Right atrium auricular region (tissue), 2 donors: ENCODE measurements at regions not wholly inside any gene's neighbourhood (a gene's known extent, or its start where the extent isn't known, plus 50 kb on each side); places are given as distances from the start of the nearest gene placed in this dataset.

Experiments used
- DNase-seq: peaks from one replicate; pipeline ENCODE4 v3.0.0-alpha.2; 2019; ENCODE audit warnings: low spot score
- H3K27ac ChIP-seq, 2 donors: fragments of 200-600 bp; sonication (generic); 1 replicate in 1 of 2; 2 replicates in 1 of 2; pipeline ENCODE4 v1.5.1; 2016 to 2019
- H3K27me3 ChIP-seq, 2 donors: fragments of 200-600 bp; sonication (generic); one replicate each; pipeline versions ENCODE4 v1.5.1 to v1.6.0; 2017 to 2019
- H3K36me3 ChIP-seq: fragments of 200-600 bp; sonication (generic); one replicate; pipeline ENCODE4 v1.5.1; 2016
- H3K4me1 ChIP-seq, 2 donors: fragments of 200-600 bp; sonication (generic); one replicate each; pipeline versions ENCODE4 v1.5.1 to v1.6.0; 2017 to 2019
- H3K4me3 ChIP-seq, 2 donors: fragments of 200-600 bp; sonication (generic); 1 replicate in 1 of 2; 2 replicates in 1 of 2; pipeline ENCODE4 v1.5.1; 2017 to 2019; ENCODE audit warnings: mild to moderate bottlenecking in 1 of 2, moderate library complexity in 1 of 2
- H3K9me3 ChIP-seq, 2 donors: fragments of 200-600 bp; sonication (generic); one replicate each; pipeline ENCODE4 v1.5.1; 2019
- CTCF ChIP-seq, 2 donors: fragments of 200-600 bp; sonication (generic); IDR thresholded peaks; one replicate each; pipeline ENCODE4 v1.5.1; 2019; ENCODE audit warnings: antibody characterized with exemption in 2 of 2

- TF ChIP-seq CTCF (IDR thresholded peaks at IDR 0.05): no peak
- Histone ChIP-seq H3K27ac (no peak overlapping the region), H3K4me1 (no peaks in the 10 kb centered on the region), H3K36me3 (no peaks in the 10 kb centered on the region), H3K9me3 (no peaks in the 10 kb centered on the region), H3K4me3 (no peak overlapping the region), H3K27me3 (no peaks in the 10 kb centered on the region)
- DNase-seq: no peak
Measured at GRCh38 chr18:66440433-66440832, 163.5 kb downstream of the CDH19 start.

DNA sequence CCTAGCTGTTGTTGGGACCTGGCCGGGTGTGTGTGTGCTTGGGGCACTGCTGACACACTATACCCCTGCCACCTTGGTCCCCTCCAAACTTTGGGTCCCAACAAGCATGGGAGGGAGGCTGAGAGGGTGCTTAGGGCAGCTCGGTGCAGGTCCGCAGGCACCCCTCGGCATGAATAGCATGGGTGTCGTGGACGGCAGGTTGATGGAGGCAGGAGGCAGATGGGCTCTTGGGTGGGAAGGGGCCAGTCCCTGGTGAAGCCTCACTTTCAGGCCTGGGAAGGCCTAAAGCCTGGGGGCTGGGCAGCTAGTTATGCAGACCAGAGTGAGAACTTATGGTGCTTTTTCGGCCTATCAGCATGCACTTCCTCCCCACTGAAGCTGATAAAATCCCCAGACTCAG lies 164.2 kb downstream of the CDH19 start:
- H3K27me3 ChIP-seq: no peaks in the 10 kb centered on the region
- no peaks in the 10 kb centered on the region for H3K9me3 ChIP-seq
- TF ChIP-seq CTCF (IDR thresholded peaks at IDR 0.05): no peak
- no peaks in the 10 kb centered on the region for H3K36me3 ChIP-seq
- no peaks in the 10 kb centered on the region for H3K4me1 ChIP-seq
- no peak overlapping the region for H3K4me3 ChIP-seq
- H3K27ac ChIP-seq: no peak overlapping the region
- DNase-seq: no peak

GRCh38 chr18:66438711-66439536 lies 165.0 kb downstream of the CDH19 start:
- Histone ChIP-seq H3K4me1 (no peaks in the 10 kb centered on the region), H3K27me3 (no peaks in the 10 kb centered on the region), H3K4me3 (no peak overlapping the region), H3K9me3 (no peaks in the 10 kb centered on the region), H3K36me3 (no peaks in the 10 kb centered on the region), H3K27ac (no peak overlapping the region)
- no peak for TF ChIP-seq CTCF (IDR thresholded peaks at IDR 0.05)
- no peak for DNase-seq

GRCh38 chr18:66432636-66433035 lies 171.3 kb downstream of the CDH19 start:
- Histone ChIP-seq H3K4me3 (no peak overlapping the region), H3K27ac (no peak overlapping the region), H3K4me1 (no peaks in the 10 kb centered on the region), H3K36me3 (no peaks in the 10 kb centered on the region), H3K9me3 (no peaks in the 10 kb centered on the region), H3K27me3 (no peaks in the 10 kb centered on the region)
- DNase-seq: no peak
- no peak for TF ChIP-seq CTCF (IDR thresholded peaks at IDR 0.05)

DNA sequence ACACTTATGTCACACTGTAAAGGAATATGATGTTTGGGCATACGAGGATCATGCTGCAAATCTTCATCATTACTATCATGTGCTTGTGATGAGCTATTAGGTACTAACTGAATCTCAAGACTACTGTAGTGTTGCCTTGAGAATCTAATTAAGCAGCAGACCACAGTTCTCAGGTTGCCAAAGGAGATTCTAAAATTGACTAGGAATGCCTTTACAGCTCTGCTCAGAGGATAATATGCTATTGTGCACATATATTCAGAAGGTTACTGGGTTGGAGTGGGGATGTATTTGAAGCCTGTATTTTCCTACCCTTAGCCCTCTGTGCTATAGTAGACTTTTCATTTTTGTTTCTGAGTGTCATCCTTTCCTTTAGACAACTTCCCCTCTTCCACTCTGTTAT lies 175.1 kb downstream of the CDH19 start:
- H3K36me3 ChIP-seq: no peaks in the 10 kb centered on the region
- no peak overlapping the region for H3K27ac ChIP-seq
- no peak for DNase-seq
- H3K4me3 ChIP-seq: no peak overlapping the region
- H3K9me3 ChIP-seq: no peaks in the 10 kb centered on the region
- H3K4me1 ChIP-seq: no peaks in the 10 kb centered on the region
- no peak for TF ChIP-seq CTCF (IDR thresholded peaks at IDR 0.05)
- H3K27me3 ChIP-seq: no peaks in the 10 kb centered on the region

- no peak overlapping the region for H3K4me3 ChIP-seq
- no peaks in the 10 kb centered on the region for H3K4me1 ChIP-seq
- TF ChIP-seq CTCF (IDR thresholded peaks at IDR 0.05): no peak
- no peak overlapping the region for H3K27ac ChIP-seq
- H3K9me3 ChIP-seq: peaks cover 0 to under 1% of the 10 kb centered on the region in 2 donors
- no peaks in the 10 kb centered on the region for H3K27me3 ChIP-seq
- H3K36me3 ChIP-seq: no peaks in the 10 kb centered on the region
- DNase-seq: no peak
Measured at GRCh38 chr18:66419400-66419799, 184.5 kb downstream of the CDH19 start.
